ENCODE measurements at regions not wholly inside any gene's neighbourhood (a gene's known extent, or its start where the extent isn't known, plus 50 kb on each side); places are given as distances from the start of the nearest gene placed in this dataset.
"Not testable (repeated sequence)": the region's sequence is repeated elsewhere in the genome, so short reads cannot be mapped to it uniquely, and the experiment has no call there.

- no peak for DNase-seq (ENCODE audit: low read depth in 2 of 2)
Measured at GRCh38 chr9:29325894-29326293, 1752.6 kb upstream of the C9orf72 start.

GRCh38 chr9:29332789-29333188 lies 1759.5 kb upstream of the C9orf72 start:
- no peak for DNase-seq (ENCODE audit: low read depth in 2 of 2)

DNA sequence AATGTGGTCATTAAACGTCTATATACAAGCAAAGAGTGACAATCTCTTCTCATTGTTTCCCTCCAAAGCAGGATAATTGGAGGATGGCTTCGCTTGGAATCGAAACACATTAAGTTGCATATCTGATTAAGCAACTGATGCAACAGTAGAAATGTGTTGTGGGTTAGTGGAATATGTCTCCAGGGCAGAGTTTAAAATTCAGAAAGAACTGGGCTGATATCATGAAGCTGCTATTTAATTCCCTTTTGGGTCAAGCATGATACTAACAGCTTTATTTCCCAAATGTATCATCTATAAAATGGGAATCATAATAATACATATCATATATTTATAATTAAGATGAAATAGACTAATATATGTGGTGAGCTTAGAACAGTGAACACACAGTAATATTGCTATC lies 1763.0 kb upstream of the C9orf72 start:
- no peak for DNase-seq (ENCODE audit: low read depth in 2 of 2)

- DNase-seq (ENCODE audit: low read depth in 2 of 2), result no peak
Measured at GRCh38 chr9:29339387-29339786, 1766.1 kb upstream of the C9orf72 start.

DNA sequence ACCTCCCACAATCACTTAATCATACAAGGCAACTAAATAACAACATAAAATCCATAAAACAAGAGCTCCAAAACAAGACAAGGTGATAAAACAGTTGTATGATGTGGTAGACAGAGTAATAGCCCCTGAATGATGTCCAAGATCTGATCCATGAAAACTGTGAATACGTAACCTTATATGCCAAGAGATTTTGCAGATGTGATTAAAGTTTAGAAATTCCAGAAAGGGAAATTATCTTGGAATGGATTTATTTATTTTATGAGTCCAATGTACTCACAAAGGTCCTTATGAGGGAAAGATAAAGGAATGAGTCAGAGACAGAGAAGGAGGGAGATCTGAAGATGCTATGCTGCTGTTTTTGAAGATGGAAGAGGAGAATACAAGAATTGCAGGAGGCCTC lies 1775.7 kb upstream of the C9orf72 start:
- DNase-seq (ENCODE audit: low read depth in 2 of 2), result no peak

DNA sequence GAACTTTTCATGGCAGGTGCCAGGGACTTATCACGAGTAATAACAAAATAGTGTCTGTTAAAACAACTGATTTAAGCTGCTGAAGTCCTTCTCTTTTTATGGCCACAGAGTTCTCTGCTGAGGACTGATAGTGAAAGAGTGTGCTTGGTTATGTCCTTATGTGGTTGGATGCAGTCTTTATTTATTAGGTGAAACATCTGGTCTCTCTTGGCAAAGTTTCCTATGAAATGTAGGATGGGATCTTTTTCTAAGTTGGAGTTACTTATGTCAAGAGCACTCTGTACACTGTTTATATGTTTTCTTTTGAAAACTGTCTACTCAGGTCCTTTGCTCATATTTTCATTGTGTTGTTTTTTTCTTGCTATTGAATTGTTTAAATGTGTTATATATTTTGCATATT lies 1816.1 kb upstream of the C9orf72 start:
- DNase-seq (ENCODE audit: low read depth in 2 of 2), result no peak

DNA sequence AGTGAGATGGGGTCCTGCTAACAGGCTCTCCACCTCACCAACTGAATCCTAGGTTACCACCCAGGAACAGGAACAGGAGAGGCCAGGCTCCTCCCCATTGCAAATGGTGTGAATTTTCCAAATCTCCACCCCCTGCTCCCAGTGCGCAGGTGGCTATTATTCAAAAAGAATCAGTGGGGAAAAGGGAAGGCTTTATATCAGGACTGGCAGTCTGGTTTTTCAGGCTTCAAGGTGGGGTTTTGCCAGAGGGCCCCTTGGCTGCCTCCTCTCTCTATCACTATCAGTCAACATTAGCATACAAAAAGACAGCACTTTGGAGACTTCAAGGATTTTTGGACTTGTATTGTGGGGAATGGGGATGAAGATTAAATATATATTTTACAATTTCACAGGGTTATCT lies 1817.6 kb upstream of the C9orf72 start:
- DNase-seq (ENCODE audit: low read depth in 2 of 2), result no peak

DNA sequence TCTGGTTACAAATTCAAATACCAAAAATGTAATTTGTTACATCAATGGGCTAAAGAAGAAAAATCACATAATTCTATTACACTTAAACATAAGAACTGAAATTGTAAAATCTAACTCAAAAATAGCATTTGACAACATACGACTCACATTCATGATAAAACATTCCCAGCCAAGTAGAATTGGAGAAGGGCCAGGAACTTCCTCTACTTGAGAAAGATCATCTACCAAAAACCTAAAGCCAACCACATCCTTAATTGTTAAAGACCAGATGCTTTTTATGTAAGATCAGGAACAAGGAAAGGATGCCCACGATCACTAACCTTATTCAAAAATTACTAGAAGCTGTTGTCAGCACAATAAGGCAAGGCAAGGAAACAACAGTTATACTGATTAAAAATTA lies 1819.8 kb upstream of the C9orf72 start:
- DNase-seq (ENCODE audit: low read depth in 2 of 2), result no peak

DNA sequence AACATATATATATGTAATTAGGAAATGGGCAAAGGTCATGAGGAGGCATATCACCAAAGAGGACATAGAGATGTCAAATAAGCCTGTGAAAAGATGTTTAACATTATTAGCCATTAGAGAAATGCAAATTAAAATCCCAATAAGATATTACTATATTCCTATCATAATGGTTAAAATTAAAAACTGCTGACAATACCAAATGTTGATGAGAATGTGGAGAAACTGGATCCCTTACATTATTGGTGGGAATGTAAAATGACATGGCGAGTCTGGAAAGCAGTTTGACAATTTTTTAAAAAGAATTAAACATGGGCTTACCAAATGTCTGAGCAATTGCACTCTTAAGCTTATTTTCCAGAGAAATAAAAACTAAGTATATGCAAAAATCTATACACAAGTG lies 1821.6 kb upstream of the C9orf72 start:
- no peak for DNase-seq (ENCODE audit: low read depth in 2 of 2)

DNA sequence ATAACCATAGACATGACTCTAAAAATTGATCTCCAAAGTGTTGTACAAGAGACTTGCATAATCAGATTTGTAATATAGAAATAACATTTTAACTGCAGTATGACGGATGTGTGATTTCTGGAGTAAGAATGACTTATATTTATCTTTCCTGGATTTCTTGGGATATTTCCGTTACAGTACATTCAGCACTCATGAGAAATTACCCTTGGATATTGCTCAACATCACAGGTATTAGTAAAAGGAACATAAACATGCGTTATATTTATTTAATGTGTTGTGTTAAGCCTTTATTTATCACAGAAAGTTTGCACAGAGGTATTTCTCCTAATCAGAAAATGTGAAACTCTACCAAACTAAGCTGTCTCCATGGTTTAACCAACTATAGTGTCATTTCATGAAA lies 1823.9 kb upstream of the C9orf72 start:
- no peak for DNase-seq (ENCODE audit: low read depth in 2 of 2)

- DNase-seq (ENCODE audit: low read depth in 2 of 2), result no peak
Measured at GRCh38 chr9:29416204-29416603, 1842.9 kb upstream of the C9orf72 start.

DNA sequence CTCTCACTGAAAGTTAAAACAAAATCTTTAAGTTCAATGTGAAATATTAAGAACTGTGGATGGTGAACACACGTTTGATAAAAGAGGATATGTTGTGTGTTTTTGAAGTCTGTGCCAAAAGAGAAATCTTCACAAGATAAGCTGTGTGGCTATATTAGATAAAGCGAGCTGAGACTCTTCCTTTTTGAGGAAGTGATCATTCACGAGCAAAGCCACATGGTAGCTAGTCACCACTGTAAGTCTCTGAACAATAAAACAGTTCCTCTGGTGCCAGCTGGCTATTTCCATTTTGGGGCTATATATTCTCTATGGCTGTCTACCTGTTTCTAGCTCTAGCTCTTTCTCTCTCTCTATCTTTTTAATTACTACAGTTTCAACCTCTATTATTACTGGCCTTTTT lies 1849.2 kb upstream of the C9orf72 start:
- DNase-seq (ENCODE audit: low read depth in 2 of 2), result no peak

DNA sequence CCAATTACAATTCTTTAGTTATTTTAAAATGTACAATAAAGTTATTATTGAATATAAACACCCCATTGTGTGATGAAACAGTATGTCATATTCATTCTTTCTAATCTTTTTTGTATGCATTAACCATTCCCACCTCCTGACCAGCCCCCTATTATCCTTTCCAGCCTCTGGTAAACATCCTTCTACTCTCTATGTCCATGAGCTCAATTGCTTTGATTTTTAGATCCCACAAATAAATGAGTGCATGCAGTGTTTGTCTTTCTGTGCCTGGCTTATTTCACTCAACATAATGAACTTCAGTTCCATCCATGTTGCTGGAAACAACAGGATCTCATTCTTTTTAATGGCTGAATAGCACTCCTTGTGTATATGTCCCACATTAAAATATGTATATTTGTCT lies 1858.9 kb upstream of the C9orf72 start:
- no peak for DNase-seq (ENCODE audit: low read depth in 2 of 2)

- not testable (repeated sequence) for DNase-seq (ENCODE audit: low read depth in 2 of 2)
Measured at GRCh38 chr9:29432656-29433055, 1859.4 kb upstream of the C9orf72 start.

DNA sequence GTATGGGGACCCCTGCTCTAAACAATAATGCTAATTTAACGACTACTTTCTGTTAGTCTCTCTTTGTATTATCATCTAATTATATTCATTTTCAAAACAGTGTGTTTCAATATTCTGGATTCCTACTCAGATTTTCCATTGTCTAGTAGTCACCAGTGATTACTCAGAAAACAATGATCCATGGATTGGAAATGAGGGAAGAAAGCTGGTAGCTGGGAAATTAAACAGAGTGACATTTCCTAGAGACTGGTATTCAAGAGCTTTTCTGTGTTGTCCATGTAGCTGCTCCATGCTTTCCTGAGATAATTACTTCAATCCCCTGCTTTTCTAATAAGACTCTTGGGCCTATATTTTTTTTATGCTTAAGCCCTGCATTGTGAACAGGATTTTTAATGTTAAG lies 1862.1 kb upstream of the C9orf72 start:
- DNase-seq (ENCODE audit: low read depth in 2 of 2), result no peak

- no peak for DNase-seq (ENCODE audit: low read depth in 2 of 2)
Measured at GRCh38 chr9:29437526-29437925, 1864.2 kb upstream of the C9orf72 start.

DNA sequence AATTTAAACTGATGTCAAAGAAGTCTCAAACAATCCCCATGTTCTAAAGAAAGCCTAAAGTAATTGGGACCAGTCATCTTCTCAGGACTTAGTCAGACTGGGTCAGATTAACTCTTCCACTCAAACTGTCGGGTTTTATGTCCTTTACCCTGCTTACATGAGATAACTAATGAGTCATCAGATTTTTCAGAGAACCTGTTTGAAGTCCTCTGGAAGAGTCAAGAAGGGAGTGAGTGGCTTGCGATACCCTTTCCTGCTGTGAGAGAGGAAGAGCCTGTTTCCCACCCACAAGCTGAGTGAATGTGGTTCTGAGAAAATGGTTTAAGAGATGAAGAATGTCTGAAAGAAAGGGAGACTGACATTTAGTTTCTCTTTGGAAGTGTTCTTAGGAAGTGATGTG lies 1866.7 kb upstream of the C9orf72 start:
- no peak for DNase-seq (ENCODE audit: low read depth in 2 of 2)

DNA sequence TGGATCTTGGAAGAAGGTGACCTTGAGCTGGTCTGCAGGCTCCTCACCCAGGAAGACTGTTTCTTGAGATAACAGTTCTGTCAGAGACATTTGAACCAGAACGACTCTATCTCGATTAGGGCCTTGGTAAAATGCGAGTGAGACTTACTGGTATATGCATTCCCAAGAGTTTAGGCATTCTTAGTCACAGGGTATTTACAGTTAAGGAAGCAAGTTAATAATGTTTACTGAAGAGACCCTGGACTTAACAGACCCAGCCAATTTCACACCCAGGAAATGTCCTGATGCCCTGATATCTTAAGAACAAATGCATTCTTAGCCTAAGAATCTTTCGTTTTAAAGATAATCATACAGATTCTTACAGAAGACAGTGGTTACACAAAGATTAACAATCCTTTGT lies 1867.2 kb upstream of the C9orf72 start:
- DNase-seq (ENCODE audit: low read depth in 2 of 2), result no peak

- no peak for DNase-seq (ENCODE audit: low read depth in 2 of 2)
Measured at GRCh38 chr9:29445751-29446150, 1872.5 kb upstream of the C9orf72 start.

GRCh38 chr9:29449306-29449705 lies 1876.0 kb upstream of the C9orf72 start:
- no peak for DNase-seq (ENCODE audit: low read depth in 2 of 2)

GRCh38 chr9:29450343-29450875 lies 1877.1 kb upstream of the C9orf72 start:
- not testable (repeated sequence) for DNase-seq (ENCODE audit: low read depth in 2 of 2)

DNA sequence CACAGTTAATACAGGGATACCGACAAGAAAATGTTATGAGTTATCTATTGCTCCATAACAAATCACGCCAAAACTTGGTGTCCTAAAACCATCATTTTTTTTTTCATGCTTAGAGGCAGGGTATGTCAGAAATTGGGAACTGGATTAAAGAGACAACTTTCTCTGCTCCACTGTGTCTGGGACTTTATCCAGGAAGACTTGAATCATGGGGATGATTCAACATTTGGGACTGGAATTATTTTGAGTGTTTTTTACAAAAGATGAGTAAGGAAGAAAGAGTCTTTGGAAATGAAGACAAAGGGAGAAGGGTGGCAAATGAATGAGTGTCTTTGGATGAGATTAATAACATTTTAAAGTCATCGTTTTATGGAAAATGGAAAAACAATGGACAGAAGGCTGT lies 1883.7 kb upstream of the C9orf72 start:
- no peak for DNase-seq (ENCODE audit: low read depth in 2 of 2)

- no peak for DNase-seq (ENCODE audit: low read depth in 2 of 2)
Measured at GRCh38 chr9:29475471-29475870, 1902.2 kb upstream of the C9orf72 start.

DNA sequence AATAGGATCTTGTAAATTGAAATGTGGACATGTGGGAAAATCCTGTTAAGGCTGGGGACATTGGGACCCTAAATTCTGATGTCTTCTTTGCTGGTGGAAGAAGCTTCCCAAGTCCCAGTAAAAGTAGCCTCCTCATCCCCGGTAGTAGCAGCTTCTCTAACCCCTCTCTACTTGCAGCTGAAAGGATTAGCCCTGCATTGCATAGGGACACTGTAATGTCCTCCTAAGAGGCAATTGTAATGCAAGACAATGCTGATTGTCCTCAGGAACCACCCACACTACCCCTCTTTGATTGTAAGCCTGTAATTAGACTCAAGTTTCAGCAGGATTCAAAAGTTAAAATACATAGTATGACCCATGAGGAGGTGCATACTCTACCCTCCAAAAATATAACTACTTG lies 1938.4 kb upstream of the C9orf72 start:
- DNase-seq (ENCODE audit: low read depth in 2 of 2), result no peak

DNA sequence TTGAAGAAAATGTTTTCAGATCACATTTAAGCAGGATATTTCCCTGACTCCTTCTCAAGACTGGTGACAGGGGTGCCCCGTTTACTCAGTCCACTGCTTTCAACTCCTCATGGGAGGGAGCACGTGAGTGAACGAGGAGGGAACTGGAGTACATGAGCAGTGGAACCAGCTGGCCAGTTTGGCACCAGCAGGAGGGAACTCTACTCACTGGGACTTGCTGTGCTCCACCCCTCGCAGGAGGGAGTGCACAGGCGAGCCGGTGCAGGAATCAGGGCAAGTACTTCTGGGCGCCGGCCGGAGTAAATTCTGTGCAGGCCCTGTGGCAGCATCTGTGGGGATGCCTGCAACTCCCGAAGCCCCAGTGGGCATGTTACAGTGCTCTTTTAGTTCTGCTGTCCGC lies 1941.1 kb upstream of the C9orf72 start:
- no peak for DNase-seq (ENCODE audit: low read depth in 2 of 2)

All from stimulated activated CD4-positive, alpha-beta T cell treated with anti-CD3 and anti-CD28 coated beads, Interleukin-15, amount 100 ng/mL, for 48 hours (primary cell).